ENCODE measurements at regions not wholly inside any gene's neighbourhood (a gene's known extent, or its start where the extent isn't known, plus 50 kb on each side); places are given as distances from the start of the nearest gene placed in this dataset.

DNA sequence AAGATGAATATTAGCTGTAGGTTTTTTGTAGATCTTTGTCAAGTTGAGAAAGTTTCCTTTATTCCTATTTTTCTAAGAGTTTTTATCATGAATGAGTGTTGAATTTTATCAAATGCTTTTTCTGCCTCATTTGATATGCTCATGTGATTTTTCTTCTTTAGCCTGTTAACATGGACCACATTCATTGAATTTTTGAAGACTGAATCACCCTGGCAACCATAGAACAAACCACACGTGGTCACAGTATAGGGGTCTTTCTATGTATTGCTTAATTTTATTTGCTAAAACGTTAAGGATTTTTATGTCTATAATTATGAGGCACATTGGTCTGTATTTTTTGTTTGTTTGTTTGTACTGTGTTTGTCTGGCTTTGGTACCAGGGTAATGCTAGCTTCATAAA lies 201.7 kb upstream of the CWC22 start:
- peak overlapping the region; percentile 28 for H3K4me2 ChIP-seq (ENCODE audit: low read length)
- no peaks in the 10 kb centered on the region for H4K20me1 ChIP-seq (ENCODE audit: insufficient read depth, low read length)
- no peaks in the 10 kb centered on the region for H3K79me2 ChIP-seq (ENCODE audit: insufficient read depth, low read length)
- no peaks in the 10 kb centered on the region for H3K9me3 ChIP-seq (ENCODE audit: insufficient read depth, low read depth, low read length)
- H3K27me3 Mint-ChIP-seq (ENCODE audit: low read depth, unreplicated experiment): no peaks in the 10 kb centered on the region
- H3K4me3 Mint-ChIP-seq (ENCODE audit: unreplicated experiment): no peak overlapping the region
- H3K36me3 Mint-ChIP-seq (ENCODE audit: low read depth, unreplicated experiment): no peaks in the 10 kb centered on the region
- H3K27ac Mint-ChIP-seq (ENCODE audit: unreplicated experiment): peak overlapping the region; percentile 88
- no peak overlapping the region for H3K4me3 ChIP-seq (ENCODE audit: insufficient read depth, low read depth, low read length)
- H3K27ac ChIP-seq (ENCODE audit: low read depth, low read length): no peak overlapping the region
- no peaks in the 10 kb centered on the region for H3K27me3 ChIP-seq (ENCODE audit: insufficient read depth, low read length)
- no peak overlapping the region for H3K9ac ChIP-seq (ENCODE audit: low read length)
- no peak for FAIRE-seq
- DNase-seq (ENCODE audit: low read depth): peak; percentile 74
- no peaks in the 10 kb centered on the region for H3K9me3 Mint-ChIP-seq (ENCODE audit: unreplicated experiment)
- TF ChIP-seq, protein P1, sequence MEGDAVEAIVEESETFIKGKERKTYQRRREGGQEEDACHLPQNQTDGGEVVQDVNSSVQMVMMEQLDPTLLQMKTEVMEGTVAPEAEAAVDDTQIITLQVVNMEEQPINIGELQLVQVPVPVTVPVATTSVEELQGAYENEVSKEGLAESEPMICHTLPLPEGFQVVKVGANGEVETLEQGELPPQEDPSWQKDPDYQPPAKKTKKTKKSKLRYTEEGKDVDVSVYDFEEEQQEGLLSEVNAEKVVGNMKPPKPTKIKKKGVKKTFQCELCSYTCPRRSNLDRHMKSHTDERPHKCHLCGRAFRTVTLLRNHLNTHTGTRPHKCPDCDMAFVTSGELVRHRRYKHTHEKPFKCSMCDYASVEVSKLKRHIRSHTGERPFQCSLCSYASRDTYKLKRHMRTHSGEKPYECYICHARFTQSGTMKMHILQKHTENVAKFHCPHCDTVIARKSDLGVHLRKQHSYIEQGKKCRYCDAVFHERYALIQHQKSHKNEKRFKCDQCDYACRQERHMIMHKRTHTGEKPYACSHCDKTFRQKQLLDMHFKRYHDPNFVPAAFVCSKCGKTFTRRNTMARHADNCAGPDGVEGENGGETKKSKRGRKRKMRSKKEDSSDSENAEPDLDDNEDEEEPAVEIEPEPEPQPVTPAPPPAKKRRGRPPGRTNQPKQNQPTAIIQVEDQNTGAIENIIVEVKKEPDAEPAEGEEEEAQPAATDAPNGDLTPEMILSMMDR (IDR thresholded peaks at IDR 0.05; ENCODE audit: insufficient read depth, low read depth, low read length): no peak
- no peak for TF ChIP-seq EZH2 (IDR thresholded peaks at IDR 0.05; ENCODE audit: insufficient read depth, low read length)
- no peak overlapping the region for H2AFZ ChIP-seq (ENCODE audit: low read depth, low read length)
- peaks cover 30% of the 10 kb centered on the region for H3K4me1 Mint-ChIP-seq (ENCODE audit: low read depth, unreplicated experiment)
- H3K4me1 ChIP-seq (ENCODE audit: insufficient read depth, low read length): peaks cover 8% of the 10 kb centered on the region
- no peaks in the 10 kb centered on the region for H3K36me3 ChIP-seq (ENCODE audit: insufficient read depth, low read length)

- H3K36me3 ChIP-seq (ENCODE audit: insufficient read depth, low read length): no peaks in the 10 kb centered on the region
- H3K9me3 Mint-ChIP-seq (ENCODE audit: unreplicated experiment): no peaks in the 10 kb centered on the region
- H3K4me3 Mint-ChIP-seq (ENCODE audit: unreplicated experiment): no peak overlapping the region
- peaks cover 8% of the 10 kb centered on the region for H3K4me1 ChIP-seq (ENCODE audit: insufficient read depth, low read length)
- H3K27ac ChIP-seq (ENCODE audit: low read depth, low read length): no peak overlapping the region
- H3K27ac Mint-ChIP-seq (ENCODE audit: unreplicated experiment): peak overlapping the region; percentile 30
- H3K79me2 ChIP-seq (ENCODE audit: insufficient read depth, low read length): no peaks in the 10 kb centered on the region
- H3K4me2 ChIP-seq (ENCODE audit: low read length): no peak overlapping the region
- TF ChIP-seq, protein P1 (IDR thresholded peaks at IDR 0.05; ENCODE audit: insufficient read depth, low read depth, low read length): no peak
- TF ChIP-seq EZH2 (IDR thresholded peaks at IDR 0.05; ENCODE audit: insufficient read depth, low read length): no peak
- H3K9me3 ChIP-seq (ENCODE audit: insufficient read depth, low read depth, low read length): no peaks in the 10 kb centered on the region
- H3K9ac ChIP-seq (ENCODE audit: low read length): no peak overlapping the region
- no peaks in the 10 kb centered on the region for H3K36me3 Mint-ChIP-seq (ENCODE audit: low read depth, unreplicated experiment)
- FAIRE-seq (no peak), DNase-seq (ENCODE audit: low read depth) (peak; percentile 19)
- H3K4me1 Mint-ChIP-seq (ENCODE audit: low read depth, unreplicated experiment): peaks cover 34% of the 10 kb centered on the region
- H3K27me3 Mint-ChIP-seq (ENCODE audit: low read depth, unreplicated experiment): no peaks in the 10 kb centered on the region
- no peak overlapping the region for H3K4me3 ChIP-seq (ENCODE audit: insufficient read depth, low read depth, low read length)
- H3K27me3 ChIP-seq (ENCODE audit: insufficient read depth, low read length): no peaks in the 10 kb centered on the region
- H2AFZ ChIP-seq (ENCODE audit: low read depth, low read length): peak overlapping the region; percentile 6
- no peaks in the 10 kb centered on the region for H4K20me1 ChIP-seq (ENCODE audit: insufficient read depth, low read length)
Observed at GRCh38 chr2:180205621-180206235, 198.6 kb upstream of the CWC22 start.

DNA sequence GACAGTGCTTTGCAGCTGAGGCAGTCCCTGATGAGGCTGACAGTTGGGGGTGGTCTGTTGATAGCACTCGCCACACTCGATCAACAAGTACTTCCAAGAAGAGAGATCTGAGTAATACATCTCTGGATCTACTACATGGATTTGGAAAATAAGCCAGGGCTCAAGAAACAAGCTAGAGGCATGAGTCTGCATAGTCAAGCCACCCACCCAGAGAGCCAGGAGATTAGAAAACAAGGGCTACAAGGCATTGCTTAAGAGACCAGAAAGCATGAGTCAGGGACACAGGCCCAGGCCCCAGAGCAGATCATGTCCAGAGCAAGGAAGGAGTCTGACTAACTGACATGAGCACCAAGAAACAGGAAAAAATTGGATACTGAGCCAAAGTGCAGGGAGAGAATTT lies 196.9 kb upstream of the CWC22 start:
- peak; percentile 73 for DNase-seq (ENCODE audit: low read depth)
- no peak overlapping the region for H3K27ac ChIP-seq (ENCODE audit: low read depth, low read length)

More for the DNA sequence above, 196.9 kb upstream of the CWC22 start:
- Histone ChIP-seq H3K4me2 (ENCODE audit: low read length) (no peak overlapping the region), H3K27me3 (ENCODE audit: insufficient read depth, low read length) (no peaks in the 10 kb centered on the region), H2AFZ (ENCODE audit: low read depth, low read length) (no peak overlapping the region), H3K36me3 (ENCODE audit: insufficient read depth, low read length) (no peaks in the 10 kb centered on the region), H3K79me2 (ENCODE audit: insufficient read depth, low read length) (no peaks in the 10 kb centered on the region), H3K9ac (ENCODE audit: low read length) (no peak overlapping the region), H4K20me1 (ENCODE audit: insufficient read depth, low read length) (no peaks in the 10 kb centered on the region), H3K9me3 (ENCODE audit: insufficient read depth, low read depth, low read length) (no peaks in the 10 kb centered on the region), H3K4me1 (ENCODE audit: insufficient read depth, low read length) (peaks cover 6% of the 10 kb centered on the region), H3K4me3 (ENCODE audit: insufficient read depth, low read depth, low read length) (no peak overlapping the region)
- no peak overlapping the region for H3K4me3 Mint-ChIP-seq (ENCODE audit: unreplicated experiment)
- no peak overlapping the region for H3K27ac Mint-ChIP-seq (ENCODE audit: unreplicated experiment)
- no peak for FAIRE-seq
- H3K4me1 Mint-ChIP-seq (ENCODE audit: low read depth, unreplicated experiment): peaks cover 32% of the 10 kb centered on the region
- TF ChIP-seq, protein P1 (IDR thresholded peaks at IDR 0.05; ENCODE audit: insufficient read depth, low read depth, low read length): no peak
- TF ChIP-seq EZH2 (IDR thresholded peaks at IDR 0.05; ENCODE audit: insufficient read depth, low read length): no peak
- no peaks in the 10 kb centered on the region for H3K36me3 Mint-ChIP-seq (ENCODE audit: low read depth, unreplicated experiment)
- H3K27me3 Mint-ChIP-seq (ENCODE audit: low read depth, unreplicated experiment): no peaks in the 10 kb centered on the region
- H3K9me3 Mint-ChIP-seq (ENCODE audit: unreplicated experiment): no peaks in the 10 kb centered on the region

Measured in astrocyte (in vitro differentiated cells and primary cell).